ENCODE measurements at regions not wholly inside any gene's neighbourhood (a gene's known extent, or its start where the extent isn't known, plus 50 kb on each side); places are given as distances from the start of the nearest gene placed in this dataset.

- Histone ChIP-seq H3K27me3 (no peaks in the 10 kb centered on the region), H3K4me1 (no peaks in the 10 kb centered on the region), H3K27ac (no peak overlapping the region), H3K9me3 (no peaks in the 10 kb centered on the region), H3K36me3 (no peaks in the 10 kb centered on the region), H3K4me3 (no peak overlapping the region)
- TF ChIP-seq CTCF (IDR thresholded peaks at IDR 0.05), result no peak
- no peak for TF ChIP-seq POLR2A (IDR thresholded peaks at IDR 0.05)
- no peak for TF ChIP-seq EP300 (IDR thresholded peaks at IDR 0.05)
- no peak for TF ChIP-seq POLR2AphosphoS5 (IDR thresholded peaks at IDR 0.05)
- DNase-seq (ENCODE audit: low spot score in 2 of 2), result no peak
- 56% methylated on average over 2 of the region's 2 CpGs for WGBS
These were observed 182.8 kb upstream of the NRIP1 start for GRCh38 chr21:15247613-15248012.

- H3K9me3 ChIP-seq, result no peaks in the 10 kb centered on the region
- no peak for DNase-seq (ENCODE audit: low spot score in 2 of 2)
- H3K27ac ChIP-seq, result no peak overlapping the region
- no peaks in the 10 kb centered on the region for H3K4me1 ChIP-seq
- H3K36me3 ChIP-seq, result no peaks in the 10 kb centered on the region
- 85% methylated on average over 6 of the region's 6 CpGs for WGBS
- TF ChIP-seq POLR2AphosphoS5 (IDR thresholded peaks at IDR 0.05) (no peak), EP300 (IDR thresholded peaks at IDR 0.05) (no peak), POLR2A (IDR thresholded peaks at IDR 0.05) (no peak), CTCF (IDR thresholded peaks at IDR 0.05) (no peak)
- H3K27me3 ChIP-seq, result no peaks in the 10 kb centered on the region
- no peak overlapping the region for H3K4me3 ChIP-seq
These were observed 184.6 kb upstream of the NRIP1 start for GRCh38 chr21:15249285-15249993.

- Histone ChIP-seq H3K4me1 (no peaks in the 10 kb centered on the region), H3K4me3 (no peak overlapping the region), H3K27me3 (no peaks in the 10 kb centered on the region), H3K27ac (no peak overlapping the region), H3K36me3 (no peaks in the 10 kb centered on the region), H3K9me3 (no peaks in the 10 kb centered on the region)
- DNase-seq (ENCODE audit: low spot score in 2 of 2), result no peak
- TF ChIP-seq EP300 (IDR thresholded peaks at IDR 0.05) (no peak), POLR2AphosphoS5 (IDR thresholded peaks at IDR 0.05) (no peak), POLR2A (IDR thresholded peaks at IDR 0.05) (no peak)
- 39% methylated on average over 2 of the region's 2 CpGs for WGBS
These were observed 185.6 kb upstream of the NRIP1 start for GRCh38 chr21:15250384-15250783.

GRCh38 chr21:15252431-15252830 is 187.6 kb upstream of the NRIP1 start:
- no peak overlapping the region for H3K4me3 ChIP-seq
- H3K27me3 ChIP-seq, result no peaks in the 10 kb centered on the region
- WGBS, result 75% methylated on average over 3 of the region's 3 CpGs
- TF ChIP-seq POLR2A (IDR thresholded peaks at IDR 0.05) (no peak), EP300 (IDR thresholded peaks at IDR 0.05) (no peak), POLR2AphosphoS5 (IDR thresholded peaks at IDR 0.05) (no peak), CTCF (IDR thresholded peaks at IDR 0.05) (no peak)
- H3K36me3 ChIP-seq, result no peaks in the 10 kb centered on the region
- no peaks in the 10 kb centered on the region for H3K9me3 ChIP-seq
- H3K27ac ChIP-seq, result no peak overlapping the region
- DNase-seq (ENCODE audit: low spot score in 2 of 2), result no peak
- no peaks in the 10 kb centered on the region for H3K4me1 ChIP-seq

GRCh38 chr21:15254111-15254510 is 189.3 kb upstream of the NRIP1 start:
- TF ChIP-seq POLR2A (IDR thresholded peaks at IDR 0.05), result no peak
- H3K36me3 ChIP-seq, result no peaks in the 10 kb centered on the region
- H3K27ac ChIP-seq, result no peak overlapping the region
- H3K9me3 ChIP-seq, result no peaks in the 10 kb centered on the region
- H3K4me3 ChIP-seq, result no peak overlapping the region
- DNase-seq (ENCODE audit: low spot score in 2 of 2), result no peak
- no peaks in the 10 kb centered on the region for H3K4me1 ChIP-seq
- H3K27me3 ChIP-seq, result no peaks in the 10 kb centered on the region
- WGBS, result 95% methylated on average over 4 of the region's 4 CpGs

GRCh38 chr21:15255261-15255660 is 190.5 kb upstream of the NRIP1 start:
- no peak for DNase-seq (ENCODE audit: low spot score in 2 of 2)
- H3K27me3 ChIP-seq, result no peaks in the 10 kb centered on the region
- WGBS, result 74% methylated on average over 7 of the region's 7 CpGs
- H3K36me3 ChIP-seq, result no peaks in the 10 kb centered on the region
- H3K4me3 ChIP-seq, result no peak overlapping the region
- TF ChIP-seq POLR2A (IDR thresholded peaks at IDR 0.05), result no peak
- TF ChIP-seq CTCF (IDR thresholded peaks at IDR 0.05), result no peak
- TF ChIP-seq POLR2AphosphoS5 (IDR thresholded peaks at IDR 0.05), result no peak
- TF ChIP-seq EP300 (IDR thresholded peaks at IDR 0.05), result no peak
- no peaks in the 10 kb centered on the region for H3K4me1 ChIP-seq
- H3K27ac ChIP-seq, result no peak overlapping the region
- H3K9me3 ChIP-seq, result no peaks in the 10 kb centered on the region

All from suprapubic skin (tissue), 4 donors.